Trophoblast cell (in vitro differentiated cells and primary cell): ENCODE measurements at regions not wholly inside any gene's neighbourhood (a gene's known extent, or its start where the extent isn't known, plus 50 kb on each side); places are given as distances from the start of the nearest gene placed in this dataset.

Source experiments
- DNase-seq, 2 donors: peaks; one replicate each; pipeline ENCODE4 v3.0.0-alpha.2; 2016
- H2AFZ ChIP-seq: 2 replicates; pipeline ENCODE4 v1.6.1; 2013; ENCODE audit warnings: low read length, moderate library complexity, mild to moderate bottlenecking; ENCODE audit not compliant: insufficient read depth, poor library complexity
- H2AK5ac ChIP-seq: 2 replicates; pipeline ENCODE4 v1.6.1; 2013; ENCODE audit warnings: mild to moderate bottlenecking, low read length
- H2BK120ac ChIP-seq: 2 replicates; pipeline ENCODE4 v1.6.1; 2013; ENCODE audit warnings: low read length, mild to moderate bottlenecking, moderate library complexity; ENCODE audit not compliant: insufficient read depth, poor library complexity
- H2BK12ac ChIP-seq: 2 replicates; pipeline ENCODE4 v1.6.1; 2013; ENCODE audit warnings: mild to moderate bottlenecking, low read length, moderate library complexity
- H2BK5ac ChIP-seq: 2 replicates; pipeline ENCODE4 v1.6.1; 2013; ENCODE audit warnings: low read length, low read depth, moderate library complexity, mild to moderate bottlenecking; ENCODE audit not compliant: poor library complexity
- H3K14ac ChIP-seq: 2 replicates; pipeline ENCODE4 v1.6.1; 2013; ENCODE audit warnings: mild to moderate bottlenecking, low read length
- H3K18ac ChIP-seq: 2 replicates; pipeline ENCODE4 v1.6.1; 2013; ENCODE audit warnings: mild to moderate bottlenecking, low read length
- H3K23ac ChIP-seq: 2 replicates; pipeline ENCODE4 v1.6.1; 2013; ENCODE audit warnings: low read length
- H3K27ac ChIP-seq: 2 replicates; pipeline ENCODE4 v1.5.1; 2013; ENCODE audit warnings: low read depth, mild to moderate bottlenecking, inconsistent platforms, low read length, moderate library complexity
- H3K27me3 ChIP-seq: 2 replicates; pipeline ENCODE4 v1.6.1; 2013; ENCODE audit warnings: inconsistent platforms, mild to moderate bottlenecking, low read length, moderate library complexity; ENCODE audit not compliant: insufficient read depth
- H3K36me3 ChIP-seq, 2 experiments: 1 replicate in 1 of 2; 2 replicates in 1 of 2; pipeline ENCODE4 v1.6.1; 2013; ENCODE audit warnings: low read length in 2 of 2, mild to moderate bottlenecking in 2 of 2, moderate library complexity in 1 of 2; ENCODE audit not compliant: insufficient read depth in 2 of 2, control insufficient read depth in 1 of 2
- H3K4ac ChIP-seq: 2 replicates; pipeline ENCODE4 v1.6.1; 2013; ENCODE audit warnings: low read depth, mild to moderate bottlenecking, low read length, moderate library complexity
- H3K4me1 ChIP-seq, 2 experiments: 1 replicate in 1 of 2; 2 replicates in 1 of 2; pipeline ENCODE4 v1.6.1; 2013; ENCODE audit warnings: low read length in 2 of 2, mild to moderate bottlenecking in 2 of 2, moderate library complexity in 1 of 2; ENCODE audit not compliant: insufficient read depth in 2 of 2, control insufficient read depth in 1 of 2
- H3K4me2 ChIP-seq: 2 replicates; pipeline ENCODE4 v1.6.1; 2013; ENCODE audit warnings: inconsistent platforms, mild to moderate bottlenecking, low read length, moderate library complexity
- H3K4me3 ChIP-seq: 2 replicates; pipeline ENCODE4 v1.5.1; 2013; ENCODE audit warnings: mild to moderate bottlenecking, low read depth, low read length, inconsistent platforms
- H3K79me1 ChIP-seq: one replicate; pipeline ENCODE4 v1.6.1; 2013; ENCODE audit warnings: low read length
- H3K79me2 ChIP-seq: 2 replicates; pipeline ENCODE4 v1.6.1; 2013; ENCODE audit warnings: low read length, mild to moderate bottlenecking; ENCODE audit not compliant: control insufficient read depth, insufficient read depth, poor library complexity
- H3K9ac ChIP-seq: 2 replicates; pipeline ENCODE4 v1.6.1; 2013; ENCODE audit warnings: mild to moderate bottlenecking, low read length
- H3K9me3 ChIP-seq: 2 replicates; pipeline ENCODE4 v1.6.1; 2013; ENCODE audit warnings: low read depth, mild to moderate bottlenecking, control low read depth, inconsistent platforms, low read length; ENCODE audit not compliant: insufficient read depth
- H4K12ac ChIP-seq: 2 replicates; pipeline ENCODE4 v1.6.1; 2013; ENCODE audit warnings: low read depth, mild to moderate bottlenecking, low read length, moderate library complexity
- H4K8ac ChIP-seq: 2 replicates; pipeline ENCODE4 v1.6.1; 2013; ENCODE audit warnings: low read depth, mild to moderate bottlenecking, low read length, moderate library complexity
- H4K91ac ChIP-seq: one replicate; pipeline ENCODE4 v1.6.1; 2013; ENCODE audit warnings: low read depth, mild to moderate bottlenecking, low read length, moderate library complexity
- WGBS: extraction: QIAGEN DNeasy Blood & Tissue Kit; methylation state at CpG from one replicate; pipeline ENCODE4 v1.1.7; 2013; ENCODE audit warnings: missing lambda C conversion rate; ENCODE audit not compliant: insufficient read length, insufficient coverage; ENCODE audit errors: extremely low coverage; 5-methylcytosine and 5-hydroxymethylcytosine counted together

DNA sequence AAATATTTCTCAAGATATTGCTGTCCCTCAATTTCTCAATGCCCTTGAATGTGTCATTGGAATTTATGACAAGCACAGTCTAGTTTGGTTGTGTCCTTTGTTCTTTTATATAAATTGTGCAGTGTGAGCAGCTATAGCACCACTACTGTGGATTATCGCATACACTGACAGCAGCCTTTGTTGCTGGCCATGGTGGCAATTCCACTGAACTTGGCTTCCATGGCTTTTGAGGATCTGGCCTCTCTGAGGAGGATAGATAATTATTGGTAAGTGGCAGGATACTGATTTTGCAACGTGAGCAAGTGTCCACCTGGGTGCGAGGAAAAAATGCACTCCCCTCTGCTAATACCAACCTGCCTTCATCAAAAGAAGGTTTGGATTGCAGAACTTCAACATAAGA lies 84.0 kb downstream of the RDH14 start:
- Histone ChIP-seq H3K79me1 (no peaks in the 10 kb centered on the region), H2BK12ac (no peak overlapping the region), H3K36me3 (no peaks in the 10 kb centered on the region), H4K8ac (no peak overlapping the region), H3K14ac (no peak overlapping the region), H3K9ac (no peak overlapping the region), H3K27ac (no peak overlapping the region), H3K79me2 (no peaks in the 10 kb centered on the region), H3K18ac (no peak overlapping the region), H3K9me3 (no peaks in the 10 kb centered on the region), H4K12ac (no peak overlapping the region), H2BK5ac (no peak overlapping the region), H3K27me3 (no peaks in the 10 kb centered on the region), H2AK5ac (no peak overlapping the region), H3K23ac (no peak overlapping the region), H3K4me1 (no peaks in the 10 kb centered on the region), H2BK120ac (no peak overlapping the region), H2AFZ (no peak overlapping the region), H3K4ac (no peak overlapping the region), H3K4me3 (no peak overlapping the region), H4K91ac (no peak overlapping the region), H3K4me2 (no peak overlapping the region)
- WGBS = no CpG with 5 or more reads among the region's 3 CpGs
- no peak for DNase-seq

DNA sequence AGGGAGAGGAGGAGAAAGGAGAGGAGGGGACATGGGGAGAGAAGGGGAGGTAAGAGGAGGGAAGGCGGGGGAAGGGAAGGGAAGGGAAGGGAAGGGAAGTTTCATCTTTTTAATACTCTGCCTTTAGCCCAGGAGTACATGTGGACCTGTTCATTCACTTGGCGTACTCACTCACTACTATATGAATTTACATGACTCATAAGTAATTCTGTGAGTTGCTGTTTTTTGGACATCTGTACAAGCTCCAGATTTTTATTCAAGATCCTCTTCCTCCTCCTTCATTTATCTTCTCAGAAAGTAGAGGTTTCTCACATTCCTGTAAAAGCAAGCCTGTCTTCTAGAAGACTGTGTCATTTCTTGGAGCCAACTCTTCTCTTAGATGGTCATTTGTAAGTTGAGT lies 84.6 kb downstream of the RDH14 start:
- H3K9ac ChIP-seq = no peak overlapping the region
- no peak overlapping the region for H3K4me3 ChIP-seq
- H3K27me3 ChIP-seq = no peaks in the 10 kb centered on the region
- DNase-seq = no peak
- no peaks in the 10 kb centered on the region for H3K4me1 ChIP-seq
- H3K36me3 ChIP-seq = no peaks in the 10 kb centered on the region
- H3K4me2 ChIP-seq = no peak overlapping the region
- no peak overlapping the region for H2BK12ac ChIP-seq
- WGBS = no CpG with 5 or more reads among the region's 2 CpGs
- no peaks in the 10 kb centered on the region for H3K79me2 ChIP-seq
- no peak overlapping the region for H3K14ac ChIP-seq
- H2AFZ ChIP-seq = no peak overlapping the region
- no peak overlapping the region for H2BK5ac ChIP-seq
- H2BK120ac ChIP-seq = no peak overlapping the region
- no peak overlapping the region for H2AK5ac ChIP-seq
- H4K91ac ChIP-seq = no peak overlapping the region
- H3K9me3 ChIP-seq = no peaks in the 10 kb centered on the region
- no peak overlapping the region for H3K27ac ChIP-seq
- H3K23ac ChIP-seq = no peak overlapping the region
- H4K12ac ChIP-seq = no peak overlapping the region
- H3K79me1 ChIP-seq = no peaks in the 10 kb centered on the region
- H3K4ac ChIP-seq = no peak overlapping the region
- H4K8ac ChIP-seq = no peak overlapping the region
- no peak overlapping the region for H3K18ac ChIP-seq

DNA sequence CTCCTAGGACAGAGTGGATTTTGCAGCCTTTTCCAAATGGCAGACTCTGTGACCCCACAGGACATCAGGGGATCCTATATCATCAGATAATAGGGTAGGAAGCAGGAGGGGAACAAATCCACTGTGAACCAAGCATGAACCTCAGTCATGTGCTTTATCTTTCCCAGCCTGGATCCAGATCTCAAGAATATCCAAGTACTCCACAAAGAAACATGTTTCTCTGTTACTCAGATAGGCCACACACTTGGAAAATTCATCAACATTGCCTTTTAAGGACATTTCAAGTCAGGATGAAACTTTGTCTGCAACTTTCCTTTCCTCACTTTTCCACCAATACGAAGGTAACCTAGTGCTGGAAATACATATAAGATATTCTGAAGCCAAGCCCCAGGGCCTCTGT lies 85.8 kb downstream of the RDH14 start:
- no peak for DNase-seq
- Histone ChIP-seq H2BK5ac (no peak overlapping the region), H3K14ac (no peak overlapping the region), H2AK5ac (no peak overlapping the region), H4K12ac (no peak overlapping the region), H3K23ac (no peak overlapping the region), H2AFZ (no peak overlapping the region), H4K8ac (no peak overlapping the region), H3K79me1 (no peaks in the 10 kb centered on the region), H3K36me3 (no peaks in the 10 kb centered on the region), H4K91ac (no peak overlapping the region), H3K4me3 (no peak overlapping the region), H2BK12ac (no peak overlapping the region), H3K79me2 (no peaks in the 10 kb centered on the region), H3K9ac (no peak overlapping the region), H3K9me3 (no peaks in the 10 kb centered on the region), H3K18ac (no peak overlapping the region), H2BK120ac (no peak overlapping the region), H3K27me3 (no peaks in the 10 kb centered on the region), H3K4ac (no peak overlapping the region), H3K27ac (no peak overlapping the region), H3K4me2 (no peak overlapping the region), H3K4me1 (no peaks in the 10 kb centered on the region)
- no CpG with 5 or more reads among the region's 1 CpG for WGBS

GRCh38 chr2:18473241-18474181 lies 86.9 kb downstream of the RDH14 start:
- H3K4me2 ChIP-seq = no peak overlapping the region
- H3K4ac ChIP-seq = no peak overlapping the region
- no peak for DNase-seq
- H3K4me3 ChIP-seq = no peak overlapping the region
- H2AFZ ChIP-seq = no peak overlapping the region
- H2BK5ac ChIP-seq = no peak overlapping the region
- H2BK12ac ChIP-seq = no peak overlapping the region
- H3K9me3 ChIP-seq = no peaks in the 10 kb centered on the region
- H3K14ac ChIP-seq = no peak overlapping the region
- H2BK120ac ChIP-seq = no peak overlapping the region
- no peak overlapping the region for H2AK5ac ChIP-seq
- no peak overlapping the region for H4K91ac ChIP-seq
- no peak overlapping the region for H4K12ac ChIP-seq
- H3K27ac ChIP-seq = no peak overlapping the region
- H3K79me1 ChIP-seq = no peaks in the 10 kb centered on the region
- no peaks in the 10 kb centered on the region for H3K36me3 ChIP-seq
- H3K27me3 ChIP-seq = no peaks in the 10 kb centered on the region
- H3K4me1 ChIP-seq = no peaks in the 10 kb centered on the region
- no peak overlapping the region for H3K18ac ChIP-seq
- no peak overlapping the region for H3K23ac ChIP-seq
- H3K9ac ChIP-seq = no peak overlapping the region
- H3K79me2 ChIP-seq = no peaks in the 10 kb centered on the region
- no peak overlapping the region for H4K8ac ChIP-seq
- WGBS = no CpG with 5 or more reads among the region's 9 CpGs
